ENCODE measurements at regions not wholly inside any gene's neighbourhood (a gene's known extent, or its start where the extent isn't known, plus 50 kb on each side); places are given as distances from the start of the nearest gene placed in this dataset.
"Not testable (repeated sequence)": the region's sequence is repeated elsewhere in the genome, so short reads cannot be mapped to it uniquely, and the experiment has no call there.

DNA sequence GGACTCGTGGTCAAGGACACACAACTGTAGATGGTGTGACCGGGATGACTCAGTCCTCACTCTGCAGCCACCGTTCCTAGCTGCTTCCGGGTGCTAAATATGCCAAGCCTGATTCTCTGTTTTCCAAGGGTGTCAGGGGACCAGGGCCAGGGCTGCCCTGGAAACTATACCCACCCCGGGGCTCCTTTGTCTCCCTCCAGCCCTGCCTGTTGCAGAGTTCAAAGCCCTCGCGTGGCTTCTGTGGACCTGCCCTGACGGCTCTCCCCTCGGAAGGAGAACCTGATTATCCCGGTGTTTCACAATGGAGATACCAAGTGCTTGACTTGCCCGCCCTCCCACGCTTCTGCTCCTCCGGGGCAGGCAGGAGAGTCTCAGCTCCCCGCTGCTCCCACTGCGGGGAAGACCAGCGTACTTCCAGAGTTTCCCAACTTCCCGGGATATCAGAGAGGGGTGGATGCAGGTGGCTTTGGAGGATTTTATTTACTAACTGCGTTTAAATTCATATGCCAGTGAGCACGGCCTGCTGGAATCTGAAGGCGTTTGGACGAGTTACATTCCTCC lies 125.0 kb downstream of the ASB7 start:
- Mint-ChIP-seq H3K4me3 (no peak overlapping the region), H3K9me3 (no peaks in the 10 kb centered on the region), H3K27ac (no peak overlapping the region), H3K27me3 (peaks cover 5% of the 10 kb centered on the region), H3K36me3 (ENCODE audit: low read depth) (no peaks in the 10 kb centered on the region), H3K4me1 (ENCODE audit: low read depth) (peaks cover 5% of the 10 kb centered on the region)
- no peak for DNase-seq

DNA sequence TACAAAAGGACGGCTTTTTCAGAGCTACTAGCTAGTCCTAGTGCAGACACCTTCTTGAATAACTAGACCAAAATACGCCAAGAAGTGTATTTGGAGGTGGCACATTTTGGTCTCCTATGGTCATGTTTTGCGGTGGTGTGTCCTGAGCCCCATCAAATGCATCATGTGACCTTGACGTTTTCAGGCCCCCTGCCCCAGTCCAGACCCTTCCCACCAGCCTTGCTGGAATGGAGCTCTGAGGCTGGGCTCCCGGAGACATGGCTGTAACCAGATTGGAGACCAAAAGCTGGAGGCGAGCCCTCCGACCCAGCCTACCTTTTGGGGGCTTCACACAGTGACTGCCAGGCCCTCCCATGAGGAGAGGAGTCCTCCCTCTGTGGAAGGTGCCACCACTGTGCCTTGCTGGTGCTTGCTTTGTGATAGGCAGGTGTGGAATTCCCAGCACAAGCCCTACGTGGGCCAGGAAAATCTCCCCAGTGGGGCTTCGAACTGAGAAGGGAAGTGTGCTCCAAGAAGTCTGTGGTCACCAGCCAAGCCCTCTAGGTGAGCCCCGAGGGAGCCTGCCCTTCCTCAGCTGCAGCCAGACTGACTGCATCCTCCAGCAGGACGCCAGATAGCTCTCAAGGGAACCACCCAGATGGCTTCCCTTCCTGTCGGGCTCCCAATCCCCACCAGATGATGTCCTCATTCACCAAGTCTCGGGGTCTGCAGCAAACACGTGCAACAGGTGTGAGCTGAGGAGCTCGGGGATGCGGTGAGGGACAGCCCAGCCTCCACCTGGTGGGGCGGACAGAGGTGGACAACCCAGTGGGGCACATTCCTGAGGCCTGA lies 126.2 kb downstream of the ASB7 start:
- no peak overlapping the region for H3K4me3 Mint-ChIP-seq
- H3K27ac Mint-ChIP-seq, result no peak overlapping the region
- peaks cover 5% of the 10 kb centered on the region for H3K27me3 Mint-ChIP-seq
- no peaks in the 10 kb centered on the region for H3K4me1 Mint-ChIP-seq (ENCODE audit: low read depth)
- no peak for DNase-seq
- H3K36me3 Mint-ChIP-seq (ENCODE audit: low read depth), result no peaks in the 10 kb centered on the region
- H3K9me3 Mint-ChIP-seq, result no peaks in the 10 kb centered on the region

DNA sequence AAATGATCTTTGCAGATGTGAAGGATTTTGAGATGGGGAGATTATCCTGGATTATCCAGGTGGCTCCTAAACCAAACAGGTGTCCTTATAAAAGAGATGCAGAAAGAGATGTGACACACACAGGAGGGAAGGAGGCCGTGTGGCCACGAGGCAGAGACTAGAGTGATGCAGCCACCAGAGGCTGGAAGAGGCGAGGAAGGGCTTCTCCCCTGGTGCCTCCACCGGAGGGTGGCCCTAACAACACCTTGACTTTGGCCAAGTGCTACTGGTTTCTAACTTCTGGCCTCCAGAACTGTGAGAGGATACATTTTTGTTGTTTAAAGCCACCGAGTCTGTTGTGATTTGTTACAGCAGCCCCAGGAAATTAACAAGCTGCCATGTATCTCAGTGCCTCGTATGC lies 127.1 kb downstream of the ASB7 start:
- H3K27ac Mint-ChIP-seq, result no peak overlapping the region
- H3K4me3 Mint-ChIP-seq, result no peak overlapping the region
- peaks cover 5% of the 10 kb centered on the region for H3K27me3 Mint-ChIP-seq
- no peaks in the 10 kb centered on the region for H3K4me1 Mint-ChIP-seq (ENCODE audit: low read depth)
- peaks cover 2% of the 10 kb centered on the region for H3K9me3 Mint-ChIP-seq
- DNase-seq, result no peak
- H3K36me3 Mint-ChIP-seq (ENCODE audit: low read depth), result no peaks in the 10 kb centered on the region

DNA sequence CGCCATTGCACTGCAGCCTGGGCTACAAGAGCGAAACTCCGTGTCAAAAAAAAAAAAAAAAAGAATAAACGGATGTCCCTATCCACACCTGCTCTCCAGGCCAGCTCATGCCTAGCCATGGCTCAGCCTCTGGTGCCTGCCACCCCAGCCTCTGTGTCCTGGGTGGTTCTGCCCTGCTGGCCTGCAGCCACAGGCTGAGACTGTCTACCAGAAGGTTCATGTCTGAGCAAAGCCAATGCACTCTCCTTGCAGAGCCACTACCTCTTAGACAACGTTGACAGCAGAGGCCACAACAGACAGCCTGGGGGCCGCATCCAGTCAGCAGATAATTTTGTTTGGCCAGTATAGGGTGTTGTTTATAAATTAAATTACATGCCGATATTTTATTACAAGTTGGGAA lies 127.7 kb downstream of the ASB7 start:
- no peaks in the 10 kb centered on the region for H3K36me3 Mint-ChIP-seq (ENCODE audit: low read depth)
- no peaks in the 10 kb centered on the region for H3K4me1 Mint-ChIP-seq (ENCODE audit: low read depth)
- H3K4me3 Mint-ChIP-seq, result no peak overlapping the region
- H3K9me3 Mint-ChIP-seq, result peaks cover 2% of the 10 kb centered on the region
- no peak for DNase-seq
- peaks cover 5% of the 10 kb centered on the region for H3K27me3 Mint-ChIP-seq
- H3K27ac Mint-ChIP-seq, result no peak overlapping the region

DNA sequence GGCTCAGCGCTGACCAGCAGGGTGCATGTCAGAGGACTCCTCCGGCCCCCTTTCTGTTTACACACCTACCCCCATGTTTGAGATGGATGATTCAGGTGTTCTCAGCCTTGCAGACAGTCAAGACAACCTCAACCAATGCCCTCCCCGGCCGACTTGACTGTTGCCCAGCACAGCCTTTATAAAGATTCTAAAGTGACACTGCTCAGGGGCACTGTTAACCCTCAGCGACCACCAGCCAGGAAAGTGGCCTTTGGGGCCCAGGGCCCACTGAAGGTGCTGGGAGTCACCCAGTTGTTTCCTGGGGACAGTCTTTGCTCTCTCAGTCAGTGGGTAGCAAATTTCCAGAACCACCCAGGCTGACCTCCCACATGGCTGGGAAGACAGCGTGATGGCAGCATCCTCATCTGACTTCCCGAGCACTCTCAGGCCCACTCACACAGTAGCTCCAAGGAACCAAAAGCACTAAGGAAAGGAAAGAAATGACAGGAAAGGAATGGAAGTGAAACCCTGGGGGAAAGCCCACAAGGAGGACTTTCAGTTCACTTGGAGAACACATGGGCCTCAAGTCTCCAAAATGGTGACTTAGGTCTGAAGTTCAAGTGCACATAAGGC lies 128.4 kb downstream of the ASB7 start:
- no peaks in the 10 kb centered on the region for H3K4me1 Mint-ChIP-seq (ENCODE audit: low read depth)
- H3K36me3 Mint-ChIP-seq (ENCODE audit: low read depth), result no peaks in the 10 kb centered on the region
- no peak overlapping the region for H3K27ac Mint-ChIP-seq
- peaks cover 5% of the 10 kb centered on the region for H3K27me3 Mint-ChIP-seq
- no peak overlapping the region for H3K4me3 Mint-ChIP-seq
- peaks cover 2% of the 10 kb centered on the region for H3K9me3 Mint-ChIP-seq
- no peak for DNase-seq

DNA sequence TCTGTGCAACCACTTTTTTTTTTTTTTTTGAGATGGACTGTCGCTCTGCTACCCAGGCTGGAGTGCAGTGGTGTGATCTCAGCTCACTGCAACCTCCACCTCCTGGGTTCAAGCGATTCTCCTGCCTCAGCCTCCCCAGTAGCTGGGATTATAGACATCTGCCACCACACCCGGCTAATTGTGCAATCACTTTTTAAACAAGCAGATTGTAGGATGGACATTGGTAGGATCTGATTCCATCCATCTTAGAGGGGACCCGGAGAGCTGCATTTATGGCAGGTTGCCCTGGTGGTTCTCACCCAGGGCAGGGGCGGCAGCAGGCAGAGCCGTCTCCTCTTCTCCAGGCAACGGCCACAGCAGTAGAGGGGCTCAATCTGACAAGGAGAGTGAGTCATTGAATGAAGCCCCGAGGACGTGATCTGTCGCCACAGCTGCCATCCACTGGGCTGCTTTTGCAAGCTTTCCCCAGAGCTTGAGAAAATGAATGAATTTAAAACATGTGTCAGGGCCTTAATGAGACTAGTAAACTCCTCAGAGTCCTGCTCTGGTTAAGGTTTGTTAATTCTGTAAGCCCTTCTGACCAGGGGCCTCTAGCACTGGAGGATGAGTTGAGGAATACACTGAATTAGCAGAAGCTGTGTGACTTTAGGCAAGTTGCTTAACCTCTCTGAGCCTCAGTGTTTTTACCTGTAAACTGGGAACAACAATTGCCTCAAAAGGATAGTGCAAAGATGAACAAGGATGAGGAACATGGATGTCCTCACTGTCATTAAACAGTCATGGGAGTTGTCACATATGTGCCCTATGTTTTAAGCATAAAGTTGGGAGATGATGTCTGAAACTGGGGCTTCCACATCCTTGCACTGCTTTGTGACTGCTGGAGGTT lies 129.1 kb downstream of the ASB7 start:
- DNase-seq, result no peak
- H3K9me3 Mint-ChIP-seq, result peaks cover 2% of the 10 kb centered on the region
- no peak overlapping the region for H3K27ac Mint-ChIP-seq
- H3K27me3 Mint-ChIP-seq, result peaks cover 5% of the 10 kb centered on the region
- no peak overlapping the region for H3K4me3 Mint-ChIP-seq
- no peaks in the 10 kb centered on the region for H3K4me1 Mint-ChIP-seq (ENCODE audit: low read depth)
- no peaks in the 10 kb centered on the region for H3K36me3 Mint-ChIP-seq (ENCODE audit: low read depth)

DNA sequence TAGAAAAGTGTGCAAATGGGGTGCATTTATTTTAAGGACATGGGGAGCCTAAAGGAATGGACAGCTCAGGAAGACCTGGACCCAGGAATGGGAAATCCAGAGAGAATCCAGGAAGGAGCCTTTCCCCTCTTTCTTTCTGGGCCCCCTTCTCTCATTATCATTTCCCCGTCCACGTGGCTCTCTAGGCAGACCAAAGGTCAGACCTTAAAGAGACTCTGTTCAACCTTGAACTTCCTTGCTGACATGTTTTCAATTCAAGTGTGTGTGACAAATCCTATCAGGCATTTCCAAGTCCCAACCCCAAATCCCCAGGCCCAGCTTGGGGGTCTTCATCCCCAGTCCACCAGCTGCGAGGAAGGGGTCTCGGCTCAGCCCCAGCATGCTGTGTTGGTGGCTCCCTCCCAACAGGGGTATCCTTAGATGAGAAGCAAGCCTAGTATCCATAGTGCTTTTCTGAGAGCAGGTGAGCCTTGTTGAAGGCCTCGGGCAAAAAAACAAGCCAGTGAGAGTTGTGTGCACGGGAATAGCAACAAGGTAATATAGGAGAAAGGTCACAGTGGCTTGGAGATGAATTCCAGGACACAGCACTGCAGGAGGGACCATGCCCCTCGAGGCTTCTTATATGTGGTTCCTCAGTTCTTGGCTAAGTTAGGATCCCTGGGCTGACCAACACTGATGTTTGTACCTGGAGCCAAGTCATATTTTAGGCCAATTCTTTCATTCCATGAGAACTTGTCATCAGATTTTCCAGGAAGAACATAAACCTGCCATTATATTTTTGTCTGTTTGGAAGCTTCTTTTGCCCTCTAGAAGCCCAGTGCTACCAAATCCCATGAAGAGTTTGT lies 130.0 kb downstream of the ASB7 start:
- Mint-ChIP-seq H3K27ac (no peak overlapping the region), H3K36me3 (ENCODE audit: low read depth) (no peaks in the 10 kb centered on the region), H3K27me3 (peaks cover 5% of the 10 kb centered on the region), H3K4me1 (ENCODE audit: low read depth) (no peaks in the 10 kb centered on the region), H3K9me3 (peaks cover 2% of the 10 kb centered on the region), H3K4me3 (no peak overlapping the region)
- no peak for DNase-seq

DNA sequence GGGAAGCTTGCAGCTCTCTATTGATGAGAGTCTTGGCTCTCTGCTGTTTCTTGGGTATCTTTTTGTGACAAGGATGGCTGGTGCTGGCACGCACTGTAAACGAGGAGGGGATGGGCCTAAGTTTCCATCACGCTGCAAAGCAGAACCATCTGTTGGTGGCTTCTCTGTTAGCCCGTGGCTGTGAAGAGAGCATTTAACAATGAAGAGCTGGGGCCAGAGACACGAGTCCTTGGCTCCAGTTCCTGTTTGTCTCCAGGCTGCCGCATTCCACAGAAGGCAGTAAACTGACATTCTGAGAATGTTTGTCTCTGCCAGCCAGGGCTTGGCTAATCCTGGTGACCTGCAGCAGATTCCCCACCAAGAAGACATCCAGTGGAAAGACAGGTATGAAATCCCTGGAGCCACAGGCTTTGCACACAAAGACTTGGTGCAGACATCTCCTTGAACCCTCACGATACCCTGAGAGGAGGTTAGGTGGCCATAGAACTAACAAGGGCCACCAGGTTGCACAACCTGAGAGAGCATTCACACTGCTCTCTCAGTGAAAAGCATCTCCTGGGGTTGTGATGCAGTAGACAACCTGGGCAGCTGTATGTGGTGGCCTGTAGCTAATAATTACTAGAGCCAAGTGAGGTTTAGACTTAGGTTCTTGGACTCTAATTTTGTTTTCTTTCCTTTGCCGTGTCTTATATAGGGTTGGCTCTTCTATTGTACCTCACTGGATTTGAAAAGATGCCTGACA lies 130.9 kb downstream of the ASB7 start:
- Mint-ChIP-seq H3K9me3 (peaks cover 2% of the 10 kb centered on the region), H3K4me3 (no peak overlapping the region), H3K27me3 (no peaks in the 10 kb centered on the region), H3K27ac (no peak overlapping the region), H3K4me1 (ENCODE audit: low read depth) (no peaks in the 10 kb centered on the region), H3K36me3 (ENCODE audit: low read depth) (no peaks in the 10 kb centered on the region)
- DNase-seq, result no peak

DNA sequence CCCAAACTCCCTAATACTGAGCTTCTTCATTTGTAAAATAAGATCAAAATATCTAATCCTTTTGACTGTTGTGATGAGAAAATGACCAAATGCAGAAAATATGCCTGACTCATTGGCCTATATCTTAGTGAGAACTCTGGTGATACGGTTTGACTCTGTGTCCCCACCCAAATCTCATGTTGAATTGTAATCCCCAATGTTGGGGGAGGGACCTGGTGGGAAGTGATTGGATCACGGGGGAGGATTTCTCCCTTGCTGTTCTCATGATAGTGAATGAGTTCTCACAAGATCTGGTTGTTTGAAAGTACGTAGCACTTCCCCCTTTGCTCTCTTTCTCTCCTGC lies 131.4 kb downstream of the ASB7 start:
- H3K27me3 Mint-ChIP-seq; H3K36me3 Mint-ChIP-seq (ENCODE audit: low read depth); H3K27ac Mint-ChIP-seq; H3K9me3 Mint-ChIP-seq; H3K4me1 Mint-ChIP-seq (ENCODE audit: low read depth); DNase-seq; H3K4me3 Mint-ChIP-seq: not testable (repeated sequence)

DNA sequence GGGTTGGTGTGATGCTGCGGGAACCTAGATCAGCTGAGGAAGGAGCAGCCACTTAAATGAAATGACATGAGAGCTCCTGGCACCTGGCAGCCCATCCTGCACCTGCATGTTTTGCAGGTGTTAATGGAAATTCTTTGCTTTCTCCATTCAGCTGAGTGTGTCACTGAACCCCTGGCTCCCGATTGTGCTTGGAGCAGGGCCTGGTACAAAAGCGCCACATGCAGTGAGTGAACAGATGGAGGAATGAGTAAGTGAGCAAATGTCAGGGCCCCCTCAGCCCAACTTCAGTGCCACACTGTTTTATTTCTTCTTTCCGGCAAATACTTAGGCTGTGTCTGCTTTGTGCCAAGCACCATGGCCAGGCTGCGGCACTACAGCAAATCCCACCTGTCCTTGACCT lies 132.2 kb downstream of the ASB7 start:
- no peaks in the 10 kb centered on the region for H3K36me3 Mint-ChIP-seq (ENCODE audit: low read depth)
- no peaks in the 10 kb centered on the region for H3K4me1 Mint-ChIP-seq (ENCODE audit: low read depth)
- DNase-seq, result no peak
- no peak overlapping the region for H3K4me3 Mint-ChIP-seq
- no peak overlapping the region for H3K27ac Mint-ChIP-seq
- peaks cover 2% of the 10 kb centered on the region for H3K9me3 Mint-ChIP-seq
- H3K27me3 Mint-ChIP-seq, result peaks cover 2% of the 10 kb centered on the region

DNA sequence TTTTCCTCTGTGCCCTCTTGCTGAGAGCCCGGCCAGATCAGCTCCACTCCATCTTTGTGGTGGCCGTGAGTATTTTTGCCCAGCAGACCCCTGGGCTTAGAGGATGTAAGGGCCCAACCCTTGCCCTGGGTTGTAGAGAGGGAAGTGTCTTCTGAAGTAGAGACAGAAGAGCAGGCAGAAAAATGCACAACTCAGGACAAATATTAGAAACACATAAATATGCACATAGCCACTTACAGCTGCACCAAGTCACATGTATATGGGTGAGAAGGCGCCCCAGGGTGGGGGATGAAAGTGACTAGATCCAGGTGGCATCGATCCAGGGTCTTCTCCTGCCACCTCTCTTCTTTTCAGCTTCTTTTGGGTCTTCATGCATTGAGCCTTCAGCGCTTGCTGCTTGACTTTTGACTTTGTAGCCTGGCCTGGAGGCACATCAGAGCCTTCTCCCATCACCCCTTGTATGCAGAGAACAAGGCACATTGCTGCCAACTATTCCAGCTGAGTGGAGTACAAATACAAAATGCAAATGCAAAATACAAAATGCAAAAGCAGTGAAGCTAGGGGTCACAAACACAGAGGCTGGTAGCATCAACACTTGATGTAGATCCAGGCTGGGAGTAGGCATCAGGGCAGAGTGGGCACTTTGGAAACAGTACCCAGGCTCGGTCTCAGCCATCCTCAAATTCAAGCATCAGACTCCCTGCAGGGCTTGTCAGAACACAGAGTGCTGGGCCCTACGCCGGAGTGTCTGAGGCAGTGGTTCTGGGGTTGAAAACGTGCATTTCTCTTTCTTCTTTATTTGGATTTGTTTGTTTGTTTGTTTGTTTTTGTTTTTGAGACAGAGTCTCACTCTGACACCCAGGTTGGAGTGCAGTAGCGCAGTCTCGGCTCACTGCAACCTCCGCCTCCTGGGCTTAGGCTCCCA lies 133.0 kb downstream of the ASB7 start:
- peaks cover 2% of the 10 kb centered on the region for H3K9me3 Mint-ChIP-seq

DNA sequence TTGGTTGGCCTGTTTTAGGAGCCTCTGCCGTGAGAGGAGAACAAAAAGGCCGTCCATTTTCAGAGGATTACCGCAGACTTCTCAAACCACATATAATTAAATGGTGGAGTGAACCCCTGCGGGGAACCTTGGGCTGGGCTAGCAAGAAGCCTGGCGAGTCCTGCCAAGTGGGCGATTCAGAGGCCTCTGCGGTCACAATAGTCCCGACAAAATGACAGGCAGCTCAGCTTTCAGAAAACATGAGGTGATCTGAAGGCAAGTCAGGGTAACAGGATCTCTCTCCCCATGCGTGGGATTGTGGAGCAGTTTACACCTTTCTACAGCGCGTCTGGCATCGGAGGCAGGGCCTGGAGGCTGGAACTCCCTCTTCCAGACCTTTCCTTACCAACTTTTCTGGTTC lies 134.8 kb downstream of the ASB7 start:
- Mint-ChIP-seq H3K36me3 (ENCODE audit: low read depth) (no peaks in the 10 kb centered on the region), H3K4me3 (no peak overlapping the region), H3K4me1 (ENCODE audit: low read depth) (no peaks in the 10 kb centered on the region)

More for the DNA sequence above, 133.0 kb downstream of the ASB7 start:
- Mint-ChIP-seq H3K27me3 (peaks cover 2% of the 10 kb centered on the region), H3K4me1 (ENCODE audit: low read depth) (no peaks in the 10 kb centered on the region), H3K36me3 (ENCODE audit: low read depth) (no peaks in the 10 kb centered on the region), H3K4me3 (no peak overlapping the region), H3K27ac (no peak overlapping the region)
- DNase-seq, result no peak

DNA sequence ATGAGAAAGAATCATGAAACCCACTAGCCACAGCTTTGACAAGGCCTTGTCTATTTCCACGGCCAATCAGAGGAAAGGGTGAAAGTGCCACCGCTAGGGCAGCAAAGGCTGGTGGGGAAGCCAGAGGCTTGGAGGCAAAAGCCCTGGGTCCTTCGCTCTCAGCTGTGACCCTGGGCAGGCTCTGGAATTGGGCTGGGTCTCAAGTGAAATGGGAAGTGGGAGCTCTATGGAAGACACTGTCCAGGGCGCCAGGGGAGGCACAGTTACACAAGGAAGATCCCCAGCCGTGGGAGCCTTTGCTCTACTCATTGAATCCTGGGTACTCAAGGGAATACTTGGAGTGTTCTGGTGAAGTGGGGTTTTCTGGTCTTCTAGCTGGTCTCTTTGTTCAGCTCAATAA lies 136.2 kb downstream of the ASB7 start:
- H3K27ac Mint-ChIP-seq, result no peak overlapping the region
- DNase-seq, result no peak

More for the DNA sequence above, 134.8 kb downstream of the ASB7 start:
- DNase-seq, result no peak
- Mint-ChIP-seq H3K9me3 (peaks cover 2% of the 10 kb centered on the region), H3K27ac (no peak overlapping the region), H3K27me3 (peaks cover 2% of the 10 kb centered on the region)

More for the DNA sequence above, 136.2 kb downstream of the ASB7 start:
- Mint-ChIP-seq H3K9me3 (peaks cover 2% of the 10 kb centered on the region), H3K4me3 (no peak overlapping the region), H3K4me1 (ENCODE audit: low read depth) (no peaks in the 10 kb centered on the region), H3K36me3 (ENCODE audit: low read depth) (no peaks in the 10 kb centered on the region), H3K27me3 (peaks cover 6% of the 10 kb centered on the region)

Data from activated T-cell treated with anti-CD3 and anti-CD28 coated beads, Interleukin-2, amount 50 U/mL, for 24 hours (primary cell).